ENCODE measurements at regions not wholly inside any gene's neighbourhood (a gene's known extent, or its start where the extent isn't known, plus 50 kb on each side); places are given as distances from the start of the nearest gene placed in this dataset.

- intact Hi-C loops (cut with DNase I), result no loop called here
- ATAC-seq (no peak), DNase-seq (ENCODE audit: missing footprints) (no peak)
These were observed 583.5 kb upstream of the FAT3 start for GRCh38 chr11:91641153-91641552.

GRCh38 chr11:91639359-91639758 is 585.3 kb upstream of the FAT3 start:
- intact Hi-C loops (cut with DNase I), result no loop called here
- DNase-seq (ENCODE audit: missing footprints) (no peak), ATAC-seq (no peak)

- no peak for DNase-seq (ENCODE audit: missing footprints)
- no peak for ATAC-seq
- intact Hi-C loops (cut with DNase I), result no loop called here
These were observed 593.5 kb upstream of the FAT3 start for GRCh38 chr11:91630916-91631673.

GRCh38 chr11:91625495-91625894 is 599.1 kb upstream of the FAT3 start:
- ATAC-seq, result no peak
- DNase-seq (ENCODE audit: missing footprints), result no peak
- intact Hi-C loops (cut with DNase I), result no loop called here

- DNase-seq (ENCODE audit: missing footprints), result no peak
- intact Hi-C loops (cut with DNase I), result no loop called here
- no peak for ATAC-seq
These were observed 600.6 kb upstream of the FAT3 start for GRCh38 chr11:91624021-91624420.

- DNase-seq (ENCODE audit: missing footprints) (no peak), ATAC-seq (no peak)
- intact Hi-C loops (cut with DNase I), result no loop called here
These were observed 615.9 kb upstream of the FAT3 start for GRCh38 chr11:91608677-91609076.

GRCh38 chr11:91596111-91596510 is 628.5 kb upstream of the FAT3 start:
- intact Hi-C loops (cut with DNase I), result no loop called here
- no peak for ATAC-seq

GRCh38 chr11:91591021-91591420 is 633.6 kb upstream of the FAT3 start:
- intact Hi-C loops (cut with DNase I), result no loop called here
- ATAC-seq (no peak), DNase-seq (ENCODE audit: missing footprints) (no peak)

More at GRCh38 chr11:91596111-91596510, 628.5 kb upstream of the FAT3 start:
- no peak for DNase-seq (ENCODE audit: missing footprints)

GRCh38 chr11:91587131-91587530 is 637.5 kb upstream of the FAT3 start:
- intact Hi-C loops (cut with DNase I), result no loop called here
- ATAC-seq (no peak), DNase-seq (ENCODE audit: missing footprints) (no peak)

GRCh38 chr11:91585035-91585801 is 639.4 kb upstream of the FAT3 start:
- DNase-seq (ENCODE audit: missing footprints) (no peak), ATAC-seq (no peak)
- intact Hi-C loops (cut with DNase I), result no loop called here

- DNase-seq (ENCODE audit: missing footprints) (no peak), ATAC-seq (no peak)
- intact Hi-C loops (cut with DNase I), result no loop called here
These were observed 661.4 kb upstream of the FAT3 start for GRCh38 chr11:91563176-91563575.

- ATAC-seq (no peak), DNase-seq (ENCODE audit: missing footprints) (no peak)
- intact Hi-C loops (cut with DNase I), result no loop called here
These were observed 664.2 kb upstream of the FAT3 start for GRCh38 chr11:91560434-91560833.

- DNase-seq (ENCODE audit: missing footprints) (no peak), ATAC-seq (no peak)
- intact Hi-C loops (cut with DNase I), result no loop called here
These were observed 686.6 kb upstream of the FAT3 start for GRCh38 chr11:91538065-91538464.

GRCh38 chr11:91536366-91536765 is 688.3 kb upstream of the FAT3 start:
- intact Hi-C loops (cut with DNase I), result no loop called here
- DNase-seq (ENCODE audit: missing footprints), result no peak
- no peak for ATAC-seq

- no peak for ATAC-seq
- intact Hi-C loops (cut with DNase I), result no loop called here
These were observed 695.7 kb upstream of the FAT3 start for GRCh38 chr11:91528965-91529364.

GRCh38 chr11:91527380-91528030 is 697.1 kb upstream of the FAT3 start:
- no peak for ATAC-seq

More at GRCh38 chr11:91528965-91529364, 695.7 kb upstream of the FAT3 start:
- DNase-seq (ENCODE audit: missing footprints), result no peak

GRCh38 chr11:91513734-91514133 is 710.9 kb upstream of the FAT3 start:
- ATAC-seq (no peak), DNase-seq (ENCODE audit: missing footprints) (no peak)
- intact Hi-C loops (cut with DNase I), result no loop called here

More at GRCh38 chr11:91527380-91528030, 697.1 kb upstream of the FAT3 start:
- intact Hi-C loops (cut with DNase I), result no loop called here
- no peak for DNase-seq (ENCODE audit: missing footprints)

- intact Hi-C loops (cut with DNase I), result no loop called here
- ATAC-seq, result no peak
- no peak for DNase-seq (ENCODE audit: missing footprints)
These were observed 726.8 kb upstream of the FAT3 start for GRCh38 chr11:91497847-91498246.

- DNase-seq (ENCODE audit: missing footprints) (no peak), ATAC-seq (no peak)
- intact Hi-C loops (cut with DNase I), result no loop called here
These were observed 728.8 kb upstream of the FAT3 start for GRCh38 chr11:91495837-91496236.

GRCh38 chr11:91489989-91490388 is 734.6 kb upstream of the FAT3 start:
- intact Hi-C loops (cut with DNase I), result no loop called here
- no peak for ATAC-seq
- no peak for DNase-seq (ENCODE audit: missing footprints)
